Neural progenitor cell (in vitro differentiated cells): ENCODE measurements at regions not wholly inside any gene's neighbourhood (a gene's known extent, or its start where the extent isn't known, plus 50 kb on each side); places are given as distances from the start of the nearest gene placed in this dataset.

ENCODE experiments used
- DNase-seq: peaks from one replicate; pipeline ENCODE4 v3.0.0-alpha.2; 2016; ENCODE audit warnings: low spot score
- H2AFZ ChIP-seq: fragments of 200-600 bp; sonication (generic); replicated peaks from 2 replicates; pipeline ENCODE4 v1.6.1; 2016; ENCODE audit warnings: antibody characterized with exemption
- H3F3A ChIP-seq: fragments of 200-600 bp; sonication (generic); 2 replicates; pipeline ENCODE4 v1.6.1; 2016; ENCODE audit warnings: antibody characterized with exemption, low read depth
- H3K27ac ChIP-seq: fragments of 200-600 bp; sonication (generic); 2 replicates; pipeline ENCODE4 v1.5.1; 2016; ENCODE audit warnings: mild to moderate bottlenecking
- H3K27me3 ChIP-seq: fragments of 200-600 bp; sonication (generic); 2 replicates; pipeline ENCODE4 v1.6.1; 2016; ENCODE audit warnings: mild to moderate bottlenecking, moderate library complexity
- H3K36me3 ChIP-seq: fragments of 200-600 bp; sonication (generic); 2 replicates; pipeline ENCODE4 v1.5.1; 2016
- H3K4me1 ChIP-seq: fragments of 200-600 bp; sonication (generic); 2 replicates; pipeline ENCODE4 v1.6.1; 2016; ENCODE audit warnings: mixed run types
- H3K4me2 ChIP-seq: fragments of 200-600 bp; sonication (generic); 2 replicates; pipeline ENCODE4 v1.6.1; 2016
- H3K4me3 ChIP-seq: fragments of 200-600 bp; sonication (generic); 2 replicates; pipeline ENCODE4 v1.5.1; 2016
- H3K79me2 ChIP-seq: fragments of 200-600 bp; sonication (generic); 2 replicates; pipeline ENCODE4 v1.6.1; 2016; ENCODE audit warnings: low read depth
- H3K9ac ChIP-seq: fragments of 200-600 bp; sonication (generic); 2 replicates; pipeline ENCODE4 v1.6.1; 2016
- H3K9me3 ChIP-seq: fragments of 200-600 bp; sonication (generic); 2 replicates; pipeline ENCODE4 v1.5.1; 2016; ENCODE audit warnings: low read depth
- H4K20me1 ChIP-seq: fragments of 200-600 bp; sonication (generic); 2 replicates; pipeline ENCODE4 v1.6.1; 2016; ENCODE audit warnings: low read depth
- H3K27ac Mint-ChIP-seq: 3 replicates; pipeline ENCODE4 v1.8.0; 2021; ENCODE audit warnings: mixed read lengths
- H3K27me3 Mint-ChIP-seq: 2 replicates; pipeline ENCODE4 v1.8.0; 2022; ENCODE audit warnings: low read depth, mild to moderate bottlenecking, inconsistent platforms, moderate library complexity, mixed read lengths; ENCODE audit not compliant: insufficient read depth
- H3K36me3 Mint-ChIP-seq: 3 replicates; pipeline ENCODE4 v1.8.0; 2021; ENCODE audit warnings: mixed read lengths
- H3K4me1 Mint-ChIP-seq: 3 replicates; pipeline ENCODE4 v1.8.0; 2021; ENCODE audit warnings: mixed read lengths
- H3K4me3 Mint-ChIP-seq: 3 replicates; pipeline ENCODE4 v1.8.0; 2021; ENCODE audit warnings: mild to moderate bottlenecking, moderate library complexity, mixed read lengths
- H3K9me3 Mint-ChIP-seq: 3 replicates; pipeline ENCODE4 v1.8.0; 2020; ENCODE audit warnings: mixed read lengths
- CTCF ChIP-seq: fragments of 200-600 bp; sonication (generic); IDR thresholded peaks from 2 replicates; pipeline ENCODE4 v1.5.1; 2017; ENCODE audit warnings: antibody characterized with exemption, mild to moderate bottlenecking
- EZH2 ChIP-seq: fragments of 200-600 bp; sonication (generic); IDR thresholded peaks from 2 replicates; pipeline ENCODE4 v1.6.1; 2017; ENCODE audit warnings: antibody characterized with exemption, mild to moderate bottlenecking, moderate library complexity
- EZH2phosphoT487 ChIP-seq: fragments of 200-600 bp; sonication (generic); IDR thresholded peaks from 2 replicates; pipeline ENCODE4 v1.6.1; 2017; ENCODE audit warnings: antibody characterized with exemption

- Mint-ChIP-seq H3K36me3 (no peaks in the 10 kb centered on the region), H3K27ac (no peak overlapping the region), H3K4me1 (peaks cover 5% of the 10 kb centered on the region), H3K27me3 (no peaks in the 10 kb centered on the region), H3K9me3 (no peaks in the 10 kb centered on the region), H3K4me3 (no peak overlapping the region)
- TF ChIP-seq EZH2: no peak
- no peak for TF ChIP-seq CTCF
- no peak for TF ChIP-seq EZH2phosphoT487
- no peak overlapping the region for H3K4me3 ChIP-seq
- H3K4me1 ChIP-seq: no peaks in the 10 kb centered on the region
- H3K79me2 ChIP-seq: no peaks in the 10 kb centered on the region
- H3K27me3 ChIP-seq: no peaks in the 10 kb centered on the region
- H3F3A ChIP-seq: no peaks in the 10 kb centered on the region
- H3K9ac ChIP-seq: no peak overlapping the region
- no peak overlapping the region for H3K4me2 ChIP-seq
- no peaks in the 10 kb centered on the region for H3K36me3 ChIP-seq
- DNase-seq: peak; percentile 24
- no peaks in the 10 kb centered on the region for H3K9me3 ChIP-seq
- no peak overlapping the region for H3K27ac ChIP-seq
- H4K20me1 ChIP-seq: no peaks in the 10 kb centered on the region
- no peak overlapping the region for H2AFZ ChIP-seq
Observed at GRCh38 chr2:78175645-78176044, 653.5 kb upstream of the LRRTM4 start.

GRCh38 chr2:78201064-78201575 lies 678.9 kb upstream of the LRRTM4 start:
- peaks cover 11% of the 10 kb centered on the region for H3K4me1 Mint-ChIP-seq
- no peak for TF ChIP-seq CTCF
- TF ChIP-seq EZH2phosphoT487: no peak
- no peak for TF ChIP-seq EZH2
- no peaks in the 10 kb centered on the region for H3K36me3 ChIP-seq
- H3K27ac ChIP-seq: no peak overlapping the region
- H3K9ac ChIP-seq: no peak overlapping the region
- H3K79me2 ChIP-seq: no peaks in the 10 kb centered on the region
- no peak overlapping the region for H3K27ac Mint-ChIP-seq
- H2AFZ ChIP-seq: no peak overlapping the region
- no peaks in the 10 kb centered on the region for H4K20me1 ChIP-seq
- no peak overlapping the region for H3K4me3 Mint-ChIP-seq
- peaks cover 2% of the 10 kb centered on the region for H3K9me3 Mint-ChIP-seq
- H3K27me3 Mint-ChIP-seq: no peaks in the 10 kb centered on the region
- H3K4me1 ChIP-seq: no peaks in the 10 kb centered on the region
- no peak overlapping the region for H3K4me3 ChIP-seq
- no peaks in the 10 kb centered on the region for H3F3A ChIP-seq
- no peaks in the 10 kb centered on the region for H3K27me3 ChIP-seq
- H3K4me2 ChIP-seq: no peak overlapping the region
- no peak for DNase-seq
- no peaks in the 10 kb centered on the region for H3K36me3 Mint-ChIP-seq
- no peaks in the 10 kb centered on the region for H3K9me3 ChIP-seq

GRCh38 chr2:78202366-78202765 lies 680.2 kb upstream of the LRRTM4 start:
- Histone ChIP-seq H3K4me2 (no peak overlapping the region), H3F3A (no peaks in the 10 kb centered on the region), H3K4me3 (no peak overlapping the region), H3K27ac (no peak overlapping the region), H3K4me1 (no peaks in the 10 kb centered on the region), H3K27me3 (no peaks in the 10 kb centered on the region), H3K9ac (no peak overlapping the region), H3K79me2 (no peaks in the 10 kb centered on the region), H3K36me3 (no peaks in the 10 kb centered on the region), H3K9me3 (no peaks in the 10 kb centered on the region), H4K20me1 (no peaks in the 10 kb centered on the region), H2AFZ (no peak overlapping the region)
- Mint-ChIP-seq H3K36me3 (no peaks in the 10 kb centered on the region), H3K27ac (no peak overlapping the region), H3K9me3 (peaks cover 4% of the 10 kb centered on the region), H3K4me3 (no peak overlapping the region), H3K4me1 (peaks cover 11% of the 10 kb centered on the region), H3K27me3 (no peaks in the 10 kb centered on the region)
- TF ChIP-seq EZH2phosphoT487 (no peak), EZH2 (no peak), CTCF (no peak)
- no peak for DNase-seq
